ENCODE measurements at regions not wholly inside any gene's neighbourhood (a gene's known extent, or its start where the extent isn't known, plus 50 kb on each side); places are given as distances from the start of the nearest gene placed in this dataset.

DNA sequence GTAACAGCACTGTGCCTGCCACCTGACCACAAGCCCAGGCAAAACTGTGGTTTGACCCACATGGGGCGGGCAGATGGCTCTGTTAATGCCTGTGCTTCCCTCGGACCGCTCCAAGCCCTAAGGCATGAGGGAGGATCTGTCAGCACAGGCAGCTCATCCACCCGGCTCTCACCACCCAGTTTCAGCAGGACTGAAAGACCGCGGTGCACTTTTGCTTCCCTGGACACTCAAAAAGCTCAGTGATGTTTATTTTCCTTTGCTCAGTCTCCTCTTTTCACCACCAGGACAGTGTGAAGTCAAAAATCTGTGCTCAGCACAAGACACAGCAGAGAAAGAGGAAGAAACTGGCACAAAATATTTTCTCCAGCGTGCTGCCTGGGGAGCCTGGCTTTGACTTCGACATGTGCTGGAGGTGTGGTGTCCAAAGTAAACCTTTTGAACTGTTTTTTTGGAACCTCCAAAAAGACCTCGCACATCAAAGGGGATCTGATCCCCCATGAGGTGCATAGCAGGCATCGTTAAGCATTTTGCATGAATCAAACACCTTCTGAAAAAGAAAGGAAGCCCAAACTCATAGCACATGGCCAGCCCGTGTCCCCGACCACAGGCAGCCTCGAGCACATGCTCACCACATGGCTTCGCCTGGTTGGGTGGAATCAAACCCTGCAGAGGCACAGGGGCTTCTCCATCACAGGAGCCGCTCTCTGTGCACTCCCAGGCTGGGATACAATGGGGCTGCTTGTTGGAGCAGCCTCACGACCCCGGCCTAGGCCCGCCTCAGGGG is 441.7 kb upstream of the JARID2 start:
- TF ChIP-seq, protein P1, sequence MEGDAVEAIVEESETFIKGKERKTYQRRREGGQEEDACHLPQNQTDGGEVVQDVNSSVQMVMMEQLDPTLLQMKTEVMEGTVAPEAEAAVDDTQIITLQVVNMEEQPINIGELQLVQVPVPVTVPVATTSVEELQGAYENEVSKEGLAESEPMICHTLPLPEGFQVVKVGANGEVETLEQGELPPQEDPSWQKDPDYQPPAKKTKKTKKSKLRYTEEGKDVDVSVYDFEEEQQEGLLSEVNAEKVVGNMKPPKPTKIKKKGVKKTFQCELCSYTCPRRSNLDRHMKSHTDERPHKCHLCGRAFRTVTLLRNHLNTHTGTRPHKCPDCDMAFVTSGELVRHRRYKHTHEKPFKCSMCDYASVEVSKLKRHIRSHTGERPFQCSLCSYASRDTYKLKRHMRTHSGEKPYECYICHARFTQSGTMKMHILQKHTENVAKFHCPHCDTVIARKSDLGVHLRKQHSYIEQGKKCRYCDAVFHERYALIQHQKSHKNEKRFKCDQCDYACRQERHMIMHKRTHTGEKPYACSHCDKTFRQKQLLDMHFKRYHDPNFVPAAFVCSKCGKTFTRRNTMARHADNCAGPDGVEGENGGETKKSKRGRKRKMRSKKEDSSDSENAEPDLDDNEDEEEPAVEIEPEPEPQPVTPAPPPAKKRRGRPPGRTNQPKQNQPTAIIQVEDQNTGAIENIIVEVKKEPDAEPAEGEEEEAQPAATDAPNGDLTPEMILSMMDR (IDR thresholded peaks at IDR 0.05) = no peak
- TF ChIP-seq POLR2AphosphoS5 (IDR thresholded peaks at IDR 0.05) = no peak
